Hepatocyte (in vitro differentiated cells): ENCODE measurements at regions not wholly inside any gene's neighbourhood (a gene's known extent, or its start where the extent isn't known, plus 50 kb on each side); places are given as distances from the start of the nearest gene placed in this dataset.

Source experiments
- DNase-seq: peaks from one replicate; pipeline ENCODE4 v3.0.0-alpha.2; 2016; ENCODE audit warnings: low spot score
- H2AFZ ChIP-seq: fragments of 200-600 bp; sonication (generic); 2 replicates; pipeline ENCODE4 v1.6.0; 2016; ENCODE audit warnings: antibody characterized with exemption, mild to moderate bottlenecking
- H3K27ac ChIP-seq: fragments of 200-600 bp; sonication (generic); 2 replicates; pipeline ENCODE4 v1.5.1; 2016; ENCODE audit warnings: mild to moderate bottlenecking
- H3K27me3 ChIP-seq: fragments of 200-600 bp; sonication (generic); 2 replicates; pipeline ENCODE4 v1.6.1; 2016
- H3K36me3 ChIP-seq: fragments of 200-600 bp; sonication (generic); replicated peaks from 2 replicates; pipeline ENCODE4 v1.5.1; 2016; ENCODE audit warnings: low read depth; ENCODE audit not compliant: insufficient read depth
- H3K4me1 ChIP-seq: fragments of 200-600 bp; sonication (generic); 2 replicates; pipeline ENCODE4 v1.5.1; 2016; ENCODE audit warnings: mild to moderate bottlenecking, moderate library complexity; ENCODE audit not compliant: insufficient read depth
- H3K4me2 ChIP-seq: fragments of 200-600 bp; sonication (generic); 2 replicates; pipeline ENCODE4 v1.6.0; 2016
- H3K4me3 ChIP-seq: fragments of 200-600 bp; sonication (generic); 2 replicates; pipeline ENCODE4 v1.5.1; 2016; ENCODE audit warnings: mild to moderate bottlenecking
- H3K79me2 ChIP-seq: fragments of 200-600 bp; sonication (generic); 2 replicates; pipeline ENCODE4 v1.6.0; 2017; ENCODE audit warnings: mild to moderate bottlenecking
- H3K9me2 ChIP-seq: fragments of 200-600 bp; sonication (generic); replicated peaks from 2 replicates; pipeline ENCODE4 v1.6.0; 2017; ENCODE audit warnings: mild to moderate bottlenecking; ENCODE audit not compliant: insufficient read depth
- H3K9me3 ChIP-seq: fragments of 200-600 bp; sonication (generic); 2 replicates; pipeline ENCODE4 v1.5.1; 2016; ENCODE audit warnings: low read depth, mild to moderate bottlenecking
- H4K20me1 ChIP-seq: fragments of 200-600 bp; sonication (generic); 2 replicates; pipeline ENCODE4 v1.6.0; 2016; ENCODE audit warnings: mild to moderate bottlenecking; ENCODE audit not compliant: insufficient read depth, poor library complexity, severe bottlenecking
- EZH2 ChIP-seq: fragments of 200-600 bp; sonication (generic); IDR thresholded peaks from 2 replicates; pipeline ENCODE4 v1.6.1; 2016; ENCODE audit warnings: antibody characterized with exemption, mild to moderate bottlenecking, borderline replicate concordance
- EZH2phosphoT487 ChIP-seq: fragments of 200-600 bp; sonication (generic); IDR thresholded peaks from one replicate; pipeline ENCODE4 v1.6.1; 2018; ENCODE audit warnings: antibody characterized with exemption, mild to moderate bottlenecking, low read depth, moderate library complexity; ENCODE audit not compliant: unreplicated experiment, severe bottlenecking
- WGBS: methylation state at CpG from one replicate; pipeline ENCODE4 v1.1.6; 2016; ENCODE audit warnings: low lambda C conversion rate; ENCODE audit errors: missing lambda C conversion rate; 5-methylcytosine and 5-hydroxymethylcytosine counted together
- TF ChIP-seq, protein P1 (sequence below): fragments of 200-600 bp; sonication (generic); IDR thresholded peaks from 2 replicates; pipeline ENCODE4 v1.5.1; 2016; ENCODE audit warnings: antibody characterized with exemption, mild to moderate bottlenecking; ENCODE audit not compliant: poor library complexity

DNA sequence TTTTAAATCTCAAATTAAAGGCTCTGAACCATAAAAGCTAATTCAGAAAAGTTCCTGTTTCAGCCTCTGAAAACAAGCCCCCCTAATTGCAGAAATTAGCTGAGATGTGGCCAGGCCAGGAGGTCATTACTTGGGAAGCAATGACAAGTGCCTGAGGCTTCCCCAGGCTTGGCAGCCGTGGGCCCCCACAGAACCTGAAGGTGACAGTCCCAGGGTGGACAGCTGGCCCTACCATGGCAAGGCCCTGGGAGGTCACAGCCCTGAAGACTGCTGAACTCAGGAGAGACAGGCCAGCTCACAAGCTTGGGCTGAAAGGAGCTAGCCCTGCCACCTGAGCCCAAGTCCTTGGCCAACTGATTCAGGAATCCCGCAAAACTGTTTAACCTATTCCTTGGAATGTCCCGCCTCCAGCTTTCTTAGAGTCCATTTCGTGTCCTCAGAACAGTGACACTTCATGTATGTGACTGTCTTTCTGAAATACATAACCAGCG lies 54.3 kb upstream of the PKDCC start:
- H3K36me3 ChIP-seq: no peaks in the 10 kb centered on the region
- H3K4me2 ChIP-seq: no peak overlapping the region
- TF ChIP-seq EZH2phosphoT487 (no peak), EZH2 (no peak)
- TF ChIP-seq, protein P1, sequence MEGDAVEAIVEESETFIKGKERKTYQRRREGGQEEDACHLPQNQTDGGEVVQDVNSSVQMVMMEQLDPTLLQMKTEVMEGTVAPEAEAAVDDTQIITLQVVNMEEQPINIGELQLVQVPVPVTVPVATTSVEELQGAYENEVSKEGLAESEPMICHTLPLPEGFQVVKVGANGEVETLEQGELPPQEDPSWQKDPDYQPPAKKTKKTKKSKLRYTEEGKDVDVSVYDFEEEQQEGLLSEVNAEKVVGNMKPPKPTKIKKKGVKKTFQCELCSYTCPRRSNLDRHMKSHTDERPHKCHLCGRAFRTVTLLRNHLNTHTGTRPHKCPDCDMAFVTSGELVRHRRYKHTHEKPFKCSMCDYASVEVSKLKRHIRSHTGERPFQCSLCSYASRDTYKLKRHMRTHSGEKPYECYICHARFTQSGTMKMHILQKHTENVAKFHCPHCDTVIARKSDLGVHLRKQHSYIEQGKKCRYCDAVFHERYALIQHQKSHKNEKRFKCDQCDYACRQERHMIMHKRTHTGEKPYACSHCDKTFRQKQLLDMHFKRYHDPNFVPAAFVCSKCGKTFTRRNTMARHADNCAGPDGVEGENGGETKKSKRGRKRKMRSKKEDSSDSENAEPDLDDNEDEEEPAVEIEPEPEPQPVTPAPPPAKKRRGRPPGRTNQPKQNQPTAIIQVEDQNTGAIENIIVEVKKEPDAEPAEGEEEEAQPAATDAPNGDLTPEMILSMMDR: no peak
- H3K27me3 ChIP-seq: no peaks in the 10 kb centered on the region
- no peak overlapping the region for H2AFZ ChIP-seq
- no peaks in the 10 kb centered on the region for H4K20me1 ChIP-seq
- H3K4me3 ChIP-seq: no peak overlapping the region
- H3K9me3 ChIP-seq: no peaks in the 10 kb centered on the region
- peaks cover 28% of the 10 kb centered on the region for H3K4me1 ChIP-seq
- 78% methylated on average over 5 of the region's 5 CpGs for WGBS
- H3K79me2 ChIP-seq: no peaks in the 10 kb centered on the region
- no peaks in the 10 kb centered on the region for H3K9me2 ChIP-seq
- no peak overlapping the region for H3K27ac ChIP-seq
- no peak for DNase-seq

DNA sequence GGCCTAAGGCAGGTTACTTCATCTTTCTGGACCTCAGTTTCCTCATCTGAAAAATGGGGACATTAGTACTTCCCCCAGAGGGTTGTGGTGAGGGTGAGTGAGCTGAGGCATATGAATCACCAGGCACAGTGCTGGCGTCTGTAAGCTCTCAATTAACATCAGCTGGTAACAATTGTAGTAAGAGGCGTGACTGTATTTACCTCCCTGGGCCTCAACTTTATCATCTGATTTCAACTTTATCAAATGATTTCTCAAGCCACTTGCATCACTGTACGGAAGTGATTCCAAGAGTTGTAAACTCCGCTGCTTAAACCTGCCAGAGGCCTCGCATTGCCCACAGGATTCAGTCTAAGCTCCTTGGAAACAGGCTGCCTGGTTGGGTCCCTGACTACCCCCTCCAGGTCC lies 53.6 kb upstream of the PKDCC start:
- Histone ChIP-seq H2AFZ (no peak overlapping the region), H3K4me2 (no peak overlapping the region), H3K27ac (no peak overlapping the region), H3K79me2 (no peaks in the 10 kb centered on the region), H3K4me3 (no peak overlapping the region), H4K20me1 (no peaks in the 10 kb centered on the region), H3K27me3 (no peaks in the 10 kb centered on the region), H3K36me3 (no peaks in the 10 kb centered on the region), H3K4me1 (peaks cover 33% of the 10 kb centered on the region), H3K9me3 (no peaks in the 10 kb centered on the region), H3K9me2 (no peaks in the 10 kb centered on the region)
- 78% methylated on average over 5 of the region's 5 CpGs for WGBS
- DNase-seq: no peak
- TF ChIP-seq EZH2 (no peak), EZH2phosphoT487 (no peak)
- TF ChIP-seq, protein P1: no peak

DNA sequence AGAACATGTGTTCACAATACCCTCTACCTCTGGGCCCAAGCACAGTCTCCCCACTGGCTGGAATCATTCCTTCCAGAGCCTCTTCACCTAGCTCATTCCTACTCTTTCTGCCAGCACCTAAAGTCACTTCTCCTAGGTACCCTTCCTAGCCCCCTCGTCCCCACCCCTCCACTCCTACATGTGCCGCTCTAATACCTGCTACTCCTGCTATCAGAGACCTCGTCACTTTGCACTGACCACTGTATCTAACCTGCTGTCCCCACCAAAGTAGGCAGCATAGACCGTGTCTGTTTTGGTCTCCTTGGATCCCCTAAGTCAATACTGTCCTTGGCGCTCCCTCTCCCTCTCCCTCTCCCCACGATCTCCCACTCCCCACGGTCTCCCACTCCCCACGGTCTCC lies 53.2 kb upstream of the PKDCC start:
- DNase-seq: no peak
- peaks cover 33% of the 10 kb centered on the region for H3K4me1 ChIP-seq
- no peaks in the 10 kb centered on the region for H3K9me3 ChIP-seq
- H3K36me3 ChIP-seq: no peaks in the 10 kb centered on the region
- H2AFZ ChIP-seq: no peak overlapping the region
- 93% methylated on average over 7 of the region's 8 CpGs for WGBS
- no peak overlapping the region for H3K4me3 ChIP-seq
- no peaks in the 10 kb centered on the region for H3K27me3 ChIP-seq
- no peaks in the 10 kb centered on the region for H3K9me2 ChIP-seq
- no peak overlapping the region for H3K4me2 ChIP-seq
- TF ChIP-seq, protein P1: no peak
- TF ChIP-seq EZH2phosphoT487 (no peak), EZH2 (no peak)
- H4K20me1 ChIP-seq: no peaks in the 10 kb centered on the region
- no peaks in the 10 kb centered on the region for H3K79me2 ChIP-seq
- H3K27ac ChIP-seq: no peak overlapping the region

DNA sequence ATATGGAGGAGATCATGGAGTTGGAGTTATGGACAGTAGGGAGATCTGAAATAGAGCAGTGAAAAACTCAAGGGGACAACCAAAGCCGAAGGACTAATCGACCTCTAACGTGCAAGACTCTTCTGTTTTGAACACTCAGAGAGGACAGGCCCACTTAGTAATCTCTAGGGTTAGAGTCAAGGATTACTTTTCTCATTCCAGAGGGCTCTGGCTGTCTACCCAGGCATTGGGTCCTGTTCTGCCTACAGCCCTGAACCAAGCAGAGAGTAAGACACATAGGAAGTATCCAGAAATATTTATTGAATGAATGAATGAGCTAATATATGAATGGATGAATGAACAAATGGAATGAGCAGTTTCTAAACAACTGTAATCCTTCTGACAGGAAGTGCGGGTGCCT lies 50.3 kb upstream of the PKDCC start:
- DNase-seq: no peak
- 86% methylated on average over 4 of the region's 4 CpGs for WGBS
- H3K36me3 ChIP-seq: no peaks in the 10 kb centered on the region
- no peak for TF ChIP-seq EZH2
- TF ChIP-seq EZH2phosphoT487: no peak
- TF ChIP-seq, protein P1: no peak
- no peaks in the 10 kb centered on the region for H3K9me2 ChIP-seq
- H3K79me2 ChIP-seq: no peaks in the 10 kb centered on the region
- peaks cover 18% of the 10 kb centered on the region for H3K4me1 ChIP-seq
- no peaks in the 10 kb centered on the region for H3K9me3 ChIP-seq
- H3K27ac ChIP-seq: peak overlapping the region; percentile 73
- H2AFZ ChIP-seq: no peak overlapping the region
- H3K27me3 ChIP-seq: no peaks in the 10 kb centered on the region
- H4K20me1 ChIP-seq: no peaks in the 10 kb centered on the region
- no peak overlapping the region for H3K4me3 ChIP-seq
- H3K4me2 ChIP-seq: no peak overlapping the region
